CD14-positive monocyte (primary cell): ENCODE measurements at regions not wholly inside any gene's neighbourhood (a gene's known extent, or its start where the extent isn't known, plus 50 kb on each side); places are given as distances from the start of the nearest gene placed in this dataset.

ENCODE experiments used
- DNase-seq, 3 donors: peaks; one replicate each; pipeline ENCODE4 v3.0.0-alpha.2; 2011 to 2022
- H2AFZ ChIP-seq: 2 replicates; pipeline ENCODE4 v1.6.0; 2012; ENCODE audit warnings: mild to moderate bottlenecking, low read depth, low read length, inconsistent platforms; ENCODE audit not compliant: insufficient read depth, poor library complexity, severe bottlenecking
- H3K27ac ChIP-seq, 2 donors: 1 replicate in 1 of 2; 2 replicates in 1 of 2; pipeline ENCODE4 v1.5.1; 2012 to 2013; ENCODE audit warnings: low read length in 2 of 2, control low read depth in 1 of 2, inconsistent platforms in 1 of 2, low read depth in 1 of 2, mild to moderate bottlenecking in 1 of 2
- H3K27me3 ChIP-seq, 2 donors: one replicate each; pipeline versions ENCODE4 v1.6.0 to v1.6.1; 2011 to 2013; ENCODE audit warnings: low read length in 2 of 2; ENCODE audit not compliant: control insufficient read depth in 2 of 2, insufficient read depth in 2 of 2
- H3K36me3 ChIP-seq, 2 donors: replicated peaks in 1 of 2; 1 replicate in 1 of 2; 2 replicates in 1 of 2; pipeline versions ENCODE4 v1.5.1 to v1.6.1; 2012 to 2013; ENCODE audit warnings: low read length in 2 of 2, control low read depth in 1 of 2, inconsistent platforms in 1 of 2, mild to moderate bottlenecking in 1 of 2; ENCODE audit not compliant: insufficient read depth in 2 of 2, control insufficient read depth in 1 of 2
- H3K4me1 ChIP-seq, 2 donors: 1 replicate in 1 of 2; 2 replicates in 1 of 2; pipeline versions ENCODE4 v1.5.1 to v1.6.1; 2012 to 2013; ENCODE audit warnings: low read length in 2 of 2, control low read depth in 1 of 2, inconsistent platforms in 1 of 2, mild to moderate bottlenecking in 1 of 2, moderate library complexity in 1 of 2; ENCODE audit not compliant: insufficient read depth in 2 of 2, control insufficient read depth in 1 of 2
- H3K4me2 ChIP-seq: replicated peaks from 2 replicates; pipeline ENCODE3; 2012; ENCODE audit warnings: low read length, moderate library complexity, mild to moderate bottlenecking; ENCODE audit not compliant: poor library complexity, severe bottlenecking; ENCODE audit errors: extremely low read depth
- H3K4me3 ChIP-seq, 3 experiments: fragments of 200-600 bp in 1 of 3; sonication (generic) in 1 of 3; replicated peaks in 1 of 3; 1 replicate in 2 of 3; 2 replicates in 1 of 3; pipeline ENCODE4 v1.5.1; 2011 to 2013; ENCODE audit warnings: low read length in 3 of 3, mild to moderate bottlenecking in 3 of 3, control low read depth in 2 of 3, low read depth in 2 of 3, inconsistent platforms in 1 of 3, moderate library complexity in 1 of 3
- H3K79me2 ChIP-seq: 2 replicates; pipeline ENCODE4 v1.6.0; 2012; ENCODE audit warnings: mild to moderate bottlenecking, control low read depth, inconsistent platforms, low read length, moderate library complexity; ENCODE audit not compliant: insufficient read depth
- H3K9ac ChIP-seq: 2 replicates; pipeline ENCODE4 v1.6.0; 2017; ENCODE audit warnings: low read length, mild to moderate bottlenecking; ENCODE audit not compliant: insufficient read depth, poor library complexity, severe bottlenecking
- H3K9me3 ChIP-seq, 2 donors: replicated peaks in 1 of 2; 1 replicate in 1 of 2; 2 replicates in 1 of 2; pipeline versions ENCODE4 v1.5.1 to v1.6.1; 2012 to 2013; ENCODE audit warnings: low read length in 2 of 2, control low read depth in 1 of 2; ENCODE audit not compliant: control insufficient read depth in 1 of 2, insufficient read depth in 1 of 2
- H4K20me1 ChIP-seq: 2 replicates; pipeline ENCODE4 v1.6.0; 2012; ENCODE audit warnings: mild to moderate bottlenecking, low read length, control low read depth, moderate library complexity; ENCODE audit not compliant: insufficient read depth
- H3K27ac Mint-ChIP-seq, 7 donors: one replicate each; pipeline ENCODE4 v1.8.0; 2020; ENCODE audit warnings: mild to moderate bottlenecking in 7 of 7, mixed read lengths in 7 of 7, moderate library complexity in 6 of 7, inconsistent platforms in 2 of 7
- H3K27me3 Mint-ChIP-seq, 3 donors: one replicate each; pipeline ENCODE4 v1.8.0; 2021 to 2022; ENCODE audit warnings: low read depth in 3 of 3, mild to moderate bottlenecking in 3 of 3, mixed read lengths in 3 of 3, moderate library complexity in 3 of 3, inconsistent platforms in 1 of 3
- H3K36me3 Mint-ChIP-seq, 2 donors: one replicate each; pipeline ENCODE4 v1.8.0; 2020; ENCODE audit warnings: mixed read lengths in 2 of 2, inconsistent platforms in 1 of 2, mild to moderate bottlenecking in 1 of 2
- H3K4me1 Mint-ChIP-seq: one replicate; pipeline ENCODE4 v1.8.0; 2020; ENCODE audit warnings: mild to moderate bottlenecking, mixed read lengths
- H3K4me3 Mint-ChIP-seq, 2 donors: one replicate each; pipeline ENCODE4 v1.8.0; 2020; ENCODE audit warnings: mild to moderate bottlenecking in 2 of 2, mixed read lengths in 2 of 2, moderate library complexity in 1 of 2
- H3K9me3 Mint-ChIP-seq, 7 donors: one replicate each; pipeline ENCODE4 v1.8.0; 2020 to 2022; ENCODE audit warnings: mixed read lengths in 7 of 7, mild to moderate bottlenecking in 6 of 7, moderate library complexity in 6 of 7, inconsistent platforms in 2 of 7
- CTCF ChIP-seq: fragments of 200-600 bp; IDR thresholded peaks from one replicate; pipeline ENCODE4 v1.8.0; 2022; ENCODE audit warnings: antibody characterized with exemption, mild to moderate bottlenecking
- WGBS: methylation state at CpG from one replicate; pipeline ENCODE4 v1.1.5; 2013; ENCODE audit warnings: missing lambda C conversion rate; ENCODE audit not compliant: insufficient coverage; 5-methylcytosine and 5-hydroxymethylcytosine counted together
- intact Hi-C, 2 donors: fragments of 100-400 bp; cut with micrococcal nuclease; formaldehyde crosslinking; loops; one replicate each; pipeline versions ENCODE4 v1.15.0 to v1.15.1; 2023

GRCh38 chrX:129037389-129037788 is 485.9 kb downstream of the SMARCA1 start:
- Histone ChIP-seq H3K4me1 (no peaks in the 10 kb centered on the region), H3K36me3 (no peaks in the 10 kb centered on the region), H3K9me3 (no peaks in the 10 kb centered on the region), H3K79me2 (no peaks in the 10 kb centered on the region), H3K27ac (no peak overlapping the region), H3K27me3 (no peaks in the 10 kb centered on the region), H3K4me2 (no peak overlapping the region), H3K4me3 (no peak overlapping the region), H3K9ac (no peak overlapping the region), H4K20me1 (no peaks in the 10 kb centered on the region), H2AFZ (no peak overlapping the region)
- DNase-seq, result no peak
- Mint-ChIP-seq H3K27me3 (peaks cover 0 to 3% (median 1%) of the 10 kb centered on the region in 3 donors), H3K36me3 (no peaks in the 10 kb centered on the region), H3K27ac (no peak overlapping the region), H3K9me3 (peaks cover 0 to 7% (median 0%) of the 10 kb centered on the region in 7 donors), H3K4me3 (no peak overlapping the region), H3K4me1 (no peaks in the 10 kb centered on the region)
- WGBS, result no CpG with 5 or more reads among the region's 4 CpGs
- intact Hi-C loops, result no loop called here
- no peak for TF ChIP-seq CTCF

GRCh38 chrX:129035180-129035579 is 488.1 kb downstream of the SMARCA1 start:
- Histone ChIP-seq H3K9ac (no peak overlapping the region), H2AFZ (no peak overlapping the region), H3K9me3 (no peaks in the 10 kb centered on the region), H3K36me3 (no peaks in the 10 kb centered on the region), H3K27ac (no peak overlapping the region), H3K4me2 (no peak overlapping the region), H3K4me1 (no peaks in the 10 kb centered on the region), H4K20me1 (no peaks in the 10 kb centered on the region), H3K27me3 (no peaks in the 10 kb centered on the region), H3K4me3 (no peak overlapping the region), H3K79me2 (no peaks in the 10 kb centered on the region)
- H3K4me3 Mint-ChIP-seq, result no peak overlapping the region
- no peaks in the 10 kb centered on the region for H3K36me3 Mint-ChIP-seq
- H3K4me1 Mint-ChIP-seq, result no peaks in the 10 kb centered on the region
- no peak for DNase-seq
- peaks cover 0 to 3% (median 2%) of the 10 kb centered on the region in 3 donors for H3K27me3 Mint-ChIP-seq
- TF ChIP-seq CTCF, result no peak
- H3K9me3 Mint-ChIP-seq, result peaks cover 0 to 2% (median 0%) of the 10 kb centered on the region in 7 donors
- intact Hi-C loops, result no loop called here
- no peak overlapping the region for H3K27ac Mint-ChIP-seq
